ENCODE measurements at regions not wholly inside any gene's neighbourhood (a gene's known extent, or its start where the extent isn't known, plus 50 kb on each side); places are given as distances from the start of the nearest gene placed in this dataset.

DNA sequence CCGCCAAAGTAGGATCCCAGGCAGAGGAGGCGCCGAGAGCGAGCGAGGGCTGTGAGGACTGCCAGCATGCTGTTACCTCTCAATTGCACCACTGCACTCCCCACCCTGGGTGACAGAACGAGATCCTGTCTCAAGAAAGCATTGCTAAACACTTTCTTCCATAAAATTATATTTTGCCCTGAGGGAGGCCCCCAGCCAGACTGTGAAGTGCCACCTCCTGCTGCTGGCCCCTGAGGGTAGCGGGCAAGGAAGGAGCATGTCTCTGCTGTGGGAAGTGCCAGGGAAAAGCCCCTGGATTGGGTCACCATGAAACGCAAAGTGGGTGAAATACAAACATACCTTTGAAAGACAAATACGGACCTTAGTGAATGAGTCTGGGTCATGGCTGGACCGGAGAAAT, 78.0 kb upstream of the AMZ2 start:
- DNase-seq (ENCODE audit: low read depth), result no peak
- TF ChIP-seq CTCF (IDR thresholded peaks at IDR 0.05; ENCODE audit: insufficient read depth, low read length), result no peak
- H3K4me3 ChIP-seq (ENCODE audit: low read depth, low read length), result no peak overlapping the region

- H3K4me3 ChIP-seq (ENCODE audit: low read depth, low read length), result no peak overlapping the region
- no peak for DNase-seq (ENCODE audit: low read depth)
Observed at GRCh38 chr17:68170246-68170645, 77.6 kb upstream of the AMZ2 start.

GRCh38 chr17:68172461-68172954, 75.3 kb upstream of the AMZ2 start:
- H3K4me3 ChIP-seq (ENCODE audit: low read depth, low read length), result no peak overlapping the region
- DNase-seq (ENCODE audit: low read depth), result peak; percentile 68
- peak; percentile 93 for TF ChIP-seq CTCF (IDR thresholded peaks at IDR 0.05; ENCODE audit: insufficient read depth, low read length)

More at GRCh38 chr17:68170246-68170645, 77.6 kb upstream of the AMZ2 start:
- no peak for TF ChIP-seq CTCF (IDR thresholded peaks at IDR 0.05; ENCODE audit: insufficient read depth, low read length)

DNA sequence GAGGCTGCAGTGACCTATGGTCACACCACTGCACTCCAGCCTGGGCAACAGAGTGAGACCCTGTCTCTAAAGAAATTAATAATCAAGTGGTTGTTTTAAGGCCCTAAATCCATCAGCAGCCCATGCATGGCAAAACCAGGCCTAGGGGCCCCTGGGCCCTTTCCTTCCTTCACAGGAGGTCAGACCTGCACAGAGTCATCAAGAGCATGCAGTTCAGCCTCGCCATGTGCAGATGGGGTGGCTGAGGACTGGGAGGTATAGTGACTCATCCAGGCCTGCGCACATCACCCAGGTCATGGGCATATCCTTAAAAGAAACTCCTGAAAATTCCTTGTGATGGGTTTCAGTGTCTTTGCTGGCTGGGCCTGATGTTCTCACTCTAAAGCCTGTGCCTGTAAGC, 72.4 kb upstream of the AMZ2 start:
- no peak for DNase-seq (ENCODE audit: low read depth)
- H3K4me3 ChIP-seq (ENCODE audit: low read depth, low read length), result no peak overlapping the region
- TF ChIP-seq CTCF (IDR thresholded peaks at IDR 0.05; ENCODE audit: insufficient read depth, low read length), result no peak

DNA sequence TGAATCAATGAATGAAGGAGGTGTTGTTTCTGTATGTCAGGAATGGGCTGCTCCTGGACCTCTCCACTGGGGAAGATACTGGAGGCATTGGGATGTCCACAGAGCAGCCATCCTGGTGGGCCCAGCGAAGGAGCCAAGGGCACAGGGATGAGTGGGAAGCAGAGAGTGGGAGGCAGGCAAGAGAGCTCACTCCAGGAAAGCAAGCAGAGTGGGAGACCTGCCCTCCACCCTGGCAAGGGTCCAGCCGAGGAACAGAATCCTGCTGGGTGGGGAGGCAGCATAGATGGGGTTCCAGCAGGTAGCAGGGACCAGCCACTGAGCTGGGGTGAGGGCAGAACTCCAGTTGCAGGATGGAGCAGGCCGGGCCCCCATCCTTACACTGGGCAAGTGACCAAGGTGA, 71.9 kb upstream of the AMZ2 start:
- no peak overlapping the region for H3K4me3 ChIP-seq (ENCODE audit: low read depth, low read length)

DNA sequence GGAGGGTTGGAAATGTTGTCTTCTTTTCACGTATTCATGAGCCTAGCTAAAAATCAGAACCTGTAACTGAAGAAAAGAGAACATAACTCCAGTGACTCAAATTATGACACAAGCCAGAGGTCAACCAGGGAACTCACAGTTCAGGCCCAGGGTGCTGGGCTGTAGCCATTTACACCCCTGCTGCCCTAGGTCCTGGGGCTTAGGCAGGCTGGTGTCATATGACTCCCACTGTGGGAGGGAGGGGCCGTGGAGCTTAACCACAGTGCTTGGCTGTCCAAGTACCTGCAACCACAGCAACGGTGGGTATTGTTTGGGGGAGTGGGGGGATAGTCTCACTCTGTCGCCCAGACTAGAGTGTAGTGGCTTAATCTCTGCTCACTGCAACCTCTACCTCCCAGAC, 71.1 kb upstream of the AMZ2 start:
- no peak overlapping the region for H3K4me3 ChIP-seq (ENCODE audit: low read depth, low read length)
- no peak for TF ChIP-seq CTCF (IDR thresholded peaks at IDR 0.05; ENCODE audit: insufficient read depth, low read length)
- DNase-seq (ENCODE audit: low read depth), result no peak

More for the DNA sequence above, 71.9 kb upstream of the AMZ2 start:
- no peak for DNase-seq (ENCODE audit: low read depth)
- no peak for TF ChIP-seq CTCF (IDR thresholded peaks at IDR 0.05; ENCODE audit: insufficient read depth, low read length)

GRCh38 chr17:68178831-68179230, 69.0 kb upstream of the AMZ2 start:
- no peak overlapping the region for H3K4me3 ChIP-seq (ENCODE audit: low read depth, low read length)
- TF ChIP-seq CTCF (IDR thresholded peaks at IDR 0.05; ENCODE audit: insufficient read depth, low read length), result no peak
- no peak for DNase-seq (ENCODE audit: low read depth)

Measured in fibroblast of the aortic adventitia (primary cell).